Breast epithelium (tissue), 4 donors: ENCODE measurements at regions not wholly inside any gene's neighbourhood (a gene's known extent, or its start where the extent isn't known, plus 50 kb on each side); places are given as distances from the start of the nearest gene placed in this dataset.

Experiments used
- DNase-seq, 2 donors: peaks; one replicate each; pipeline ENCODE4 v3.0.0-alpha.2; 2019; ENCODE audit warnings: low spot score in 2 of 2
- H3K27ac ChIP-seq, 2 donors: fragments of 200-600 bp; sonication (generic) in 1 of 2; one replicate each; pipeline ENCODE4 v1.5.1; 2016 to 2019; ENCODE audit warnings: mild to moderate bottlenecking in 1 of 2
- H3K27me3 ChIP-seq, 2 donors: fragments of 200-600 bp; sonication (generic) in 1 of 2; one replicate each; pipeline versions ENCODE4 v1.5.1 to v1.6.0; 2017 to 2019; ENCODE audit warnings: control low read depth in 1 of 2, mild to moderate bottlenecking in 1 of 2
- H3K36me3 ChIP-seq: fragments of 200-600 bp; one replicate; pipeline ENCODE4 v1.5.1; 2019
- H3K4me1 ChIP-seq, 2 donors: fragments of 200-600 bp; sonication (generic); one replicate each; pipeline ENCODE4 v1.5.1; 2016 to 2019; ENCODE audit warnings: control low read depth in 1 of 2
- H3K4me3 ChIP-seq, 3 donors: fragments of 200-600 bp; sonication (generic); 1 replicate in 2 of 3; 2 replicates in 1 of 3; pipeline ENCODE4 v1.5.1; 2016 to 2019; ENCODE audit warnings: mild to moderate bottlenecking in 3 of 3, moderate library complexity in 2 of 3
- H3K9me3 ChIP-seq, 2 donors: fragments of 200-600 bp; sonication (generic) in 1 of 2; one replicate each; pipeline ENCODE4 v1.5.1; 2016 to 2019; ENCODE audit warnings: control low read depth in 1 of 2
- CTCF ChIP-seq, 3 donors: fragments of 450-650 bp; IDR thresholded peaks; one replicate each; pipeline ENCODE4 v1.5.1; 2016 to 2017; ENCODE audit warnings: antibody characterized with exemption in 3 of 3, mild to moderate bottlenecking in 3 of 3, moderate library complexity in 3 of 3
- POLR2A ChIP-seq: fragments of 450-650 bp; IDR thresholded peaks from one replicate; pipeline ENCODE4 v1.6.1; 2016; ENCODE audit warnings: antibody characterized with exemption, mild to moderate bottlenecking, moderate library complexity
- POLR2AphosphoS5 ChIP-seq, 3 donors: sonication (generic); formaldehyde crosslinking; IDR thresholded peaks; one replicate each; pipeline ENCODE4 v1.6.1; 2017; ENCODE audit warnings: antibody characterized with exemption in 3 of 3
- intact Hi-C: fragments of 100-400 bp; cut with DNase I; formaldehyde crosslinking; loops from one replicate; pipeline ENCODE4 v1.15.1; 2023; ENCODE audit warnings: low total_unique reads

GRCh38 chr6:134686071-134686470 lies 263.8 kb downstream of the ALDH8A1 start:
- intact Hi-C loops: no loop called here
- no peak overlapping the region for H3K4me3 ChIP-seq
- no peak for TF ChIP-seq POLR2A
- TF ChIP-seq CTCF (IDR thresholded peaks at IDR 0.05): no peak
- no peak for TF ChIP-seq POLR2AphosphoS5 (IDR thresholded peaks at IDR 0.05)
- H3K27me3 ChIP-seq: no peaks in the 10 kb centered on the region
- no peak overlapping the region for H3K27ac ChIP-seq
- no peaks in the 10 kb centered on the region for H3K36me3 ChIP-seq
- H3K4me1 ChIP-seq: no peaks in the 10 kb centered on the region
- no peak for DNase-seq
- H3K9me3 ChIP-seq: no peaks in the 10 kb centered on the region

- TF ChIP-seq POLR2AphosphoS5 (IDR thresholded peaks at IDR 0.05): no peak
- no peak for TF ChIP-seq CTCF (IDR thresholded peaks at IDR 0.05)
- TF ChIP-seq POLR2A: no peak
- H3K27me3 ChIP-seq: no peaks in the 10 kb centered on the region
- H3K36me3 ChIP-seq: no peaks in the 10 kb centered on the region
- no peaks in the 10 kb centered on the region for H3K4me1 ChIP-seq
- no peaks in the 10 kb centered on the region for H3K9me3 ChIP-seq
- no peak overlapping the region for H3K4me3 ChIP-seq
- DNase-seq: no peak
- intact Hi-C loops: no loop called here
- H3K27ac ChIP-seq: no peak overlapping the region
Measured at GRCh38 chr6:134684423-134684795, 265.5 kb downstream of the ALDH8A1 start.

- no peaks in the 10 kb centered on the region for H3K27me3 ChIP-seq
- H3K9me3 ChIP-seq: no peaks in the 10 kb centered on the region
- intact Hi-C loops: no loop called here
- no peak overlapping the region for H3K27ac ChIP-seq
- no peak overlapping the region for H3K4me3 ChIP-seq
- no peaks in the 10 kb centered on the region for H3K36me3 ChIP-seq
- no peak for DNase-seq
- no peaks in the 10 kb centered on the region for H3K4me1 ChIP-seq
- TF ChIP-seq POLR2AphosphoS5 (IDR thresholded peaks at IDR 0.05) (no peak), POLR2A (no peak), CTCF (IDR thresholded peaks at IDR 0.05) (no peak)
Measured at GRCh38 chr6:134683783-134684422, 266.0 kb downstream of the ALDH8A1 start.

GRCh38 chr6:134680433-134680832 lies 269.5 kb downstream of the ALDH8A1 start:
- Histone ChIP-seq H3K4me3 (no peak overlapping the region), H3K27ac (no peak overlapping the region), H3K4me1 (no peaks in the 10 kb centered on the region), H3K9me3 (no peaks in the 10 kb centered on the region), H3K27me3 (no peaks in the 10 kb centered on the region), H3K36me3 (no peaks in the 10 kb centered on the region)
- no peak for DNase-seq
- TF ChIP-seq POLR2A: no peak
- no peak for TF ChIP-seq POLR2AphosphoS5 (IDR thresholded peaks at IDR 0.05)
- no peak for TF ChIP-seq CTCF (IDR thresholded peaks at IDR 0.05)
- intact Hi-C loops: no loop called here

GRCh38 chr6:134680021-134680420 lies 269.9 kb downstream of the ALDH8A1 start:
- Histone ChIP-seq H3K4me3 (no peak overlapping the region), H3K36me3 (no peaks in the 10 kb centered on the region), H3K27ac (no peak overlapping the region), H3K27me3 (no peaks in the 10 kb centered on the region), H3K9me3 (no peaks in the 10 kb centered on the region), H3K4me1 (no peaks in the 10 kb centered on the region)
- TF ChIP-seq POLR2AphosphoS5 (IDR thresholded peaks at IDR 0.05): no peak
- no peak for TF ChIP-seq POLR2A
- TF ChIP-seq CTCF (IDR thresholded peaks at IDR 0.05): no peak
- intact Hi-C loops: no loop called here
- DNase-seq: no peak
